Stimulated activated CD8-positive, alpha-beta memory T cell treated with anti-CD3 and anti-CD28 coated beads, Interleukin-7, amount 100 ng/mL, for 24 hours (primary cell): ENCODE measurements at regions not wholly inside any gene's neighbourhood (a gene's known extent, or its start where the extent isn't known, plus 50 kb on each side); places are given as distances from the start of the nearest gene placed in this dataset.

Experiments used
- DNase-seq: peaks from one replicate; pipeline ENCODE4 v3.0.0-alpha.2; 2020; ENCODE audit warnings: low read depth

GRCh38 chr6:133631421-133631820 is 257.5 kb upstream of the TCF21 start:
- DNase-seq: no peak

GRCh38 chr6:133632206-133632605 is 256.7 kb upstream of the TCF21 start:
- no peak for DNase-seq

- no peak for DNase-seq
Measured at GRCh38 chr6:133632906-133633305, 256.0 kb upstream of the TCF21 start.

GRCh38 chr6:133634474-133634873 is 254.4 kb upstream of the TCF21 start:
- DNase-seq: no peak

GRCh38 chr6:133635447-133635846 is 253.5 kb upstream of the TCF21 start:
- DNase-seq: no peak

- DNase-seq: no peak
Measured at GRCh38 chr6:133637436-133637835, 251.5 kb upstream of the TCF21 start.

GRCh38 chr6:133637874-133638273 is 251.0 kb upstream of the TCF21 start:
- no peak for DNase-seq

GRCh38 chr6:133641104-133641503 is 247.8 kb upstream of the TCF21 start:
- DNase-seq: no peak

GRCh38 chr6:133644548-133644891 is 244.4 kb upstream of the TCF21 start:
- no peak for DNase-seq

GRCh38 chr6:133644892-133645619 is 243.9 kb upstream of the TCF21 start:
- DNase-seq: no peak

GRCh38 chr6:133645966-133646740 is 242.8 kb upstream of the TCF21 start:
- DNase-seq: no peak

GRCh38 chr6:133648581-133648980 is 240.3 kb upstream of the TCF21 start:
- no peak for DNase-seq

GRCh38 chr6:133671376-133671775 is 217.5 kb upstream of the TCF21 start:
- no peak for DNase-seq

GRCh38 chr6:133673056-133673455 is 215.9 kb upstream of the TCF21 start:
- DNase-seq: no peak

- no peak for DNase-seq
Measured at GRCh38 chr6:133674661-133675060, 214.3 kb upstream of the TCF21 start.

- DNase-seq: no peak
Measured at GRCh38 chr6:133680994-133681393, 207.9 kb upstream of the TCF21 start.

GRCh38 chr6:133681891-133682290 is 207.0 kb upstream of the TCF21 start:
- DNase-seq: no peak

- DNase-seq: no peak
Measured at GRCh38 chr6:133682506-133683307, 206.2 kb upstream of the TCF21 start.

- no peak for DNase-seq
Measured at GRCh38 chr6:133683308-133683580, 205.7 kb upstream of the TCF21 start.

GRCh38 chr6:133683606-133684005 is 205.3 kb upstream of the TCF21 start:
- no peak for DNase-seq

GRCh38 chr6:133688705-133689492 is 200.0 kb upstream of the TCF21 start:
- DNase-seq: no peak

GRCh38 chr6:133689863-133690262 is 199.1 kb upstream of the TCF21 start:
- DNase-seq: no peak
